Neutrophil (primary cell): ENCODE measurements at regions not wholly inside any gene's neighbourhood (a gene's known extent, or its start where the extent isn't known, plus 50 kb on each side); places are given as distances from the start of the nearest gene placed in this dataset.

Experiments
- H3K27ac ChIP-seq: fragments of 200-600 bp; sonication (generic); 2 replicates; pipeline ENCODE4 v1.5.1; 2016; ENCODE audit warnings: mild to moderate bottlenecking, moderate library complexity
- H3K27me3 ChIP-seq: fragments of 200-600 bp; sonication (generic); 2 replicates; pipeline ENCODE4 v1.6.0; 2016; ENCODE audit warnings: mild to moderate bottlenecking
- H3K36me3 ChIP-seq: fragments of 200-600 bp; sonication (generic); 2 replicates; pipeline ENCODE4 v1.5.1; 2017
- H3K4me1 ChIP-seq, 2 experiments: fragments of 200-600 bp in 1 of 2; sonication (generic) in 1 of 2; 1 replicate in 1 of 2; 2 replicates in 1 of 2; pipeline versions ENCODE4 v1.5.1 to v1.6.1; 2013 to 2016; ENCODE audit warnings: low read depth in 1 of 2, low read length in 1 of 2, mild to moderate bottlenecking in 1 of 2, moderate library complexity in 1 of 2; ENCODE audit not compliant: control insufficient read depth in 1 of 2, insufficient read depth in 1 of 2
- H3K4me3 ChIP-seq, 2 experiments: fragments of 200-600 bp in 1 of 2; sonication (generic) in 1 of 2; 1 replicate in 1 of 2; 2 replicates in 1 of 2; pipeline ENCODE4 v1.5.1; 2013 to 2016; ENCODE audit warnings: low read depth in 1 of 2, low read length in 1 of 2, mild to moderate bottlenecking in 1 of 2, moderate library complexity in 1 of 2
- H3K9me3 ChIP-seq: fragments of 200-600 bp; sonication (generic); 2 replicates; pipeline ENCODE4 v1.5.1; 2016
- CTCF ChIP-seq: fragments of 200-600 bp; sonication (generic); IDR thresholded peaks from 2 replicates; pipeline ENCODE4 v1.5.1; 2016; ENCODE audit warnings: antibody characterized with exemption

- Histone ChIP-seq H3K4me3 (no peak overlapping the region), H3K9me3 (no peaks in the 10 kb centered on the region), H3K4me1 (no peaks in the 10 kb centered on the region), H3K27me3 (no peaks in the 10 kb centered on the region), H3K36me3 (no peaks in the 10 kb centered on the region), H3K27ac (no peak overlapping the region)
- no peak for TF ChIP-seq CTCF
These were observed 355.1 kb upstream of the CLNK start for GRCh38 chr4:11039634-11040131.

- no peaks in the 10 kb centered on the region for H3K9me3 ChIP-seq
- H3K36me3 ChIP-seq = no peaks in the 10 kb centered on the region
- no peak overlapping the region for H3K27ac ChIP-seq
- H3K27me3 ChIP-seq = no peaks in the 10 kb centered on the region
- H3K4me3 ChIP-seq = no peak overlapping the region
- no peaks in the 10 kb centered on the region for H3K4me1 ChIP-seq
- TF ChIP-seq CTCF = no peak
These were observed 354.4 kb upstream of the CLNK start for GRCh38 chr4:11038926-11039325.

- H3K9me3 ChIP-seq = no peaks in the 10 kb centered on the region
- no peak overlapping the region for H3K27ac ChIP-seq
- no peaks in the 10 kb centered on the region for H3K4me1 ChIP-seq
- no peak for TF ChIP-seq CTCF
- H3K36me3 ChIP-seq = no peaks in the 10 kb centered on the region
- H3K4me3 ChIP-seq = no peak overlapping the region
- H3K27me3 ChIP-seq = no peaks in the 10 kb centered on the region
These were observed 353.1 kb upstream of the CLNK start for GRCh38 chr4:11037637-11038036.

GRCh38 chr4:11028334-11028733 is 343.8 kb upstream of the CLNK start:
- no peak overlapping the region for H3K27ac ChIP-seq

GRCh38 chr4:11021333-11021732 is 336.8 kb upstream of the CLNK start:
- Histone ChIP-seq H3K9me3 (no peaks in the 10 kb centered on the region), H3K36me3 (no peaks in the 10 kb centered on the region), H3K4me1 (no peaks in the 10 kb centered on the region), H3K4me3 (no peak overlapping the region), H3K27ac (no peak overlapping the region), H3K27me3 (no peaks in the 10 kb centered on the region)
- TF ChIP-seq CTCF = no peak

More at GRCh38 chr4:11028334-11028733, 343.8 kb upstream of the CLNK start:
- Histone ChIP-seq H3K27me3 (no peaks in the 10 kb centered on the region), H3K9me3 (no peaks in the 10 kb centered on the region), H3K4me1 (no peaks in the 10 kb centered on the region), H3K4me3 (no peak overlapping the region), H3K36me3 (no peaks in the 10 kb centered on the region)
- no peak for TF ChIP-seq CTCF
